Astrocyte (in vitro differentiated cells and primary cell): ENCODE measurements at regions not wholly inside any gene's neighbourhood (a gene's known extent, or its start where the extent isn't known, plus 50 kb on each side); places are given as distances from the start of the nearest gene placed in this dataset.

ENCODE experiments used
- EZH2 ChIP-seq: IDR thresholded peaks from 2 replicates; pipeline ENCODE4 v1.6.1; 2012; ENCODE audit warnings: mild to moderate bottlenecking, low read length, inconsistent platforms; ENCODE audit not compliant: insufficient read depth
- TF ChIP-seq, protein P1 (sequence below): IDR thresholded peaks from 2 replicates; pipeline ENCODE4 v1.5.1; 2011; ENCODE audit warnings: low read depth, mild to moderate bottlenecking, inconsistent platforms, low read length, moderate library complexity; ENCODE audit not compliant: insufficient read depth

- TF ChIP-seq, protein P1, sequence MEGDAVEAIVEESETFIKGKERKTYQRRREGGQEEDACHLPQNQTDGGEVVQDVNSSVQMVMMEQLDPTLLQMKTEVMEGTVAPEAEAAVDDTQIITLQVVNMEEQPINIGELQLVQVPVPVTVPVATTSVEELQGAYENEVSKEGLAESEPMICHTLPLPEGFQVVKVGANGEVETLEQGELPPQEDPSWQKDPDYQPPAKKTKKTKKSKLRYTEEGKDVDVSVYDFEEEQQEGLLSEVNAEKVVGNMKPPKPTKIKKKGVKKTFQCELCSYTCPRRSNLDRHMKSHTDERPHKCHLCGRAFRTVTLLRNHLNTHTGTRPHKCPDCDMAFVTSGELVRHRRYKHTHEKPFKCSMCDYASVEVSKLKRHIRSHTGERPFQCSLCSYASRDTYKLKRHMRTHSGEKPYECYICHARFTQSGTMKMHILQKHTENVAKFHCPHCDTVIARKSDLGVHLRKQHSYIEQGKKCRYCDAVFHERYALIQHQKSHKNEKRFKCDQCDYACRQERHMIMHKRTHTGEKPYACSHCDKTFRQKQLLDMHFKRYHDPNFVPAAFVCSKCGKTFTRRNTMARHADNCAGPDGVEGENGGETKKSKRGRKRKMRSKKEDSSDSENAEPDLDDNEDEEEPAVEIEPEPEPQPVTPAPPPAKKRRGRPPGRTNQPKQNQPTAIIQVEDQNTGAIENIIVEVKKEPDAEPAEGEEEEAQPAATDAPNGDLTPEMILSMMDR: no peak
- TF ChIP-seq EZH2: no peak
Measured at GRCh38 chr7:85644272-85644671, 457.4 kb upstream of the SEMA3D start.
